ENCODE measurements at regions not wholly inside any gene's neighbourhood (a gene's known extent, or its start where the extent isn't known, plus 50 kb on each side); places are given as distances from the start of the nearest gene placed in this dataset.

DNA sequence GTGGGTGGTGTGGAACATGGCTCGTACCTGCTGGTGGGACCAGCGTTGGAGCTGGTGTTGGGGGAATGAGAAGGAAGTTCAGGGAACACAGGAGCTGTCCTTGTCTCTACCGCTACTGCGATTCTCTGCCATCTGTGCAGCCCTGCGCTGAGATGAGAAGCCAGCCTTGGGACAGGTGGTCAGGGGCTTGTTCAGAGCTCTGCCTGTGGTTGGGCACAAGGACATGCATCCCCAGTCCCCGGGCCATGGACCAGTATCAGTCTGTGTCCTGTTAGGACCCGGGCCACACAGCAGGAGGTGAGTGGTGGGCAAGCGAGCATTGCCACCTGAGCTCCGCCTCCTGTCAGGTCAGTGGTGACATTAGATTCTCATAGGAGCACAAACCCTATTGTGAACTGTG is 164.4 kb downstream of the TSN start:
- H3K36me3 ChIP-seq (ENCODE audit: insufficient read depth, low read length) = no peaks in the 10 kb centered on the region
- H3K4me3 ChIP-seq (ENCODE audit: low read length) = no peak overlapping the region
- H3K27ac ChIP-seq (ENCODE audit: low read depth, low read length) = no peak overlapping the region
- H3K9me3 ChIP-seq (ENCODE audit: insufficient read depth, low read depth, low read length) = no peaks in the 10 kb centered on the region
- 94% methylated on average over 9 of the region's 9 CpGs for WGBS
- no peaks in the 10 kb centered on the region for H3K4me1 ChIP-seq (ENCODE audit: insufficient read depth, low read length)
- H3K9ac ChIP-seq (ENCODE audit: low read depth, low read length) = no peak overlapping the region
- H3K27me3 ChIP-seq (ENCODE audit: insufficient read depth, low read length) = no peaks in the 10 kb centered on the region

DNA sequence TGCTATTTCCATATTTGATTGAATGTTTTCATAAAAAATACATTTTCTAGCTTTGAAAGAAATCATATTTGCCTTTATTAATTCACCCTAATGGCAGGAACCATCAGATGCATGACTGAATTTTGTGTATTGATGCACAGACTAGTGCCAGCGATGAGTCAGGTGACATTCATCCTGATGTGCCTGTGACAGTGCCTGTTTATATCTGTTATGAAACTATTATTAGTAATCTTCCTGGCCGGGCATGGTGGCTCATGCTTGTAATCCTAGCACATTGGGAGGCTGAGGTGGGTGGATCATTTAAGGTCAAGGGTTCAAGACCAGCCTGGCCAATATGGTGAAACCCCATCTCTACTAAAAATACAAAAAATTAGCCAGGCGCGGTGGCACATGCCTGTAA is 170.0 kb downstream of the TSN start:
- 93% methylated on average over 4 of the region's 4 CpGs for WGBS
- no peak overlapping the region for H3K9ac ChIP-seq (ENCODE audit: low read depth, low read length)
- H3K9me3 ChIP-seq (ENCODE audit: insufficient read depth, low read depth, low read length) = no peaks in the 10 kb centered on the region
- H3K4me1 ChIP-seq (ENCODE audit: insufficient read depth, low read length) = no peaks in the 10 kb centered on the region
- no peak overlapping the region for H3K4me3 ChIP-seq (ENCODE audit: low read length)
- H3K27ac ChIP-seq (ENCODE audit: low read depth, low read length) = no peak overlapping the region
- no peaks in the 10 kb centered on the region for H3K36me3 ChIP-seq (ENCODE audit: insufficient read depth, low read length)
- no peaks in the 10 kb centered on the region for H3K27me3 ChIP-seq (ENCODE audit: insufficient read depth, low read length)

DNA sequence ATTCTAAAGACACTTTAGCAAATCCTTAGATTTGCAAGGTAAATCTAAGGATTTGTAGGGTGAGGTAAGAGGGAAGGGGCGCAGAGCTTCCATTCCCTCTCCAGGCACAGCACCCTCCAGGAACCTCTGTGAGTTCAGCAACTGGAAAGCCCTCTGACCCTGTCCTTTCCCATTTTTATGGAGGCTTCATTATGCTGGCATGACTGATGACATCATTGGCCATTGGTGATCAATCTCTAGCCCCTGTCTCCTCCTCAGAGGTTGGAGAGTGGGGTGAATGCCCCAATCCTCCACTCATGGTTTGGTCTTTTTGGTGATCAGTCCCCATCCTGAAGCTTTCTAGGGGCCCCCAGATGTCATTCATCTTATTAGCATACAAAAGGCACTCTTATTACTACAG is 187.8 kb downstream of the TSN start:
- Histone ChIP-seq H3K4me3 (ENCODE audit: low read length) (no peak overlapping the region), H3K27me3 (ENCODE audit: insufficient read depth, low read length) (no peaks in the 10 kb centered on the region), H3K36me3 (ENCODE audit: insufficient read depth, low read length) (no peaks in the 10 kb centered on the region), H3K9ac (ENCODE audit: low read depth, low read length) (no peak overlapping the region), H3K27ac (ENCODE audit: low read depth, low read length) (no peak overlapping the region), H3K9me3 (ENCODE audit: insufficient read depth, low read depth, low read length) (no peaks in the 10 kb centered on the region), H3K4me1 (ENCODE audit: insufficient read depth, low read length) (no peaks in the 10 kb centered on the region)
- WGBS = 80% methylated on average over 1 of the region's 1 CpG

DNA sequence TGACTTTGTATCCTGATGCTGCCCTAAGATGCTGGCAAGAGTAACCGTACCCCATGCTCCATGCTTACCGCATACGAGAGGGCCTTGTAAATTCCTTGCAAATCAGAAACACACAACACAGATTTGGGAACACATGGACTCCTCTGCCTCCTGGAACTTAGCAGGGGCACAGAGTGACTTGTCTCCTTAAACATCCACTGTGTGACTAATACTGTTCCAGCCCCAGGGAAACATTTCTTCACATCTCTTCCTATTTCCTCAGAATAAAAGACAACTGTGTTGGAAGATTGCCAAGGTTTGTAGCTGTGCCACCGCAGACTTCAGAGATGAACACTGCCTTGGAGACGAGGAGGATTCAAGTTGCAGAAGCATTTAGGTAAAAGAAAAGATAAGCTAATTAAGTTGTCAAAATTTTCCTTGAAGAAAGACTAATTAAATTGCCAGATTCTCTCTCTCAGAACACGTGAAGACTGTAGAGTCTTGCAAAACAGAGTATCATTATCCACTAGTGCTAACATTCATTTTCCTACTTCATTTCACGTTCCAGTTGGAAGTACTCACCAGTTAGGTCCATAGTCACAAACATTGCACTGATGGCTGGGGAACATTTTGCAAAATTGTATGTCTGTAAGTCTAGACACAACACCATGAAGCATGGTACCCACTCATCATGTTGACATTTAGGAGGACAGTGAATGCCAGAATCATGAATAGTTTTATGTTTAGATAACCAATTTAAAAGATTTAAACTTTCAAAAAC is 188.8 kb downstream of the TSN start:
- H3K9ac ChIP-seq (ENCODE audit: low read depth, low read length) = no peak overlapping the region
- whole genome bisulfite sequencing = 93% methylated on average over 7 of the region's 7 CpGs

DNA sequence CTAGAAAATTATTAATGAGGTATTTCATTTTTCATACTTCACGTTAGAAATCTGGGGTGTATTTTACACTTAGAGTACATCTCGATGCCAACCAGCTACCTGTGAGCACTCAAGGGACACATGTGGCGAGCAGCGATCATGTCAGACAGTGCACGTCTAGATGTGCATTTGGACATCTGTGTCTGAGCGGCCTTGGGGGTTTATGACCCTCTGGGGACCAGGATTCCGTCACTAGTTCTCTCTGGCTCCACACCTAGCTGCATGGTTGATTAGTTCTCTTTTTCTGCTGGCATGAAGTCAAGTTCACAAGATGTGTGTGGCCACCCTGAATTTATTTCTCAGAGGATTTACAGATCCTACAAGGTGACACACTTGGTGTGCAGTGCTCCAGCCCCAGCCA is 192.2 kb downstream of the TSN start:
- H3K4me1 ChIP-seq (ENCODE audit: insufficient read depth, low read length) = no peaks in the 10 kb centered on the region
- H3K27me3 ChIP-seq (ENCODE audit: insufficient read depth, low read length) = no peaks in the 10 kb centered on the region
- no peaks in the 10 kb centered on the region for H3K36me3 ChIP-seq (ENCODE audit: insufficient read depth, low read length)
- no peak overlapping the region for H3K27ac ChIP-seq (ENCODE audit: low read depth, low read length)
- H3K9ac ChIP-seq (ENCODE audit: low read depth, low read length) = no peak overlapping the region
- H3K9me3 ChIP-seq (ENCODE audit: insufficient read depth, low read depth, low read length) = no peaks in the 10 kb centered on the region
- no peak overlapping the region for H3K4me3 ChIP-seq (ENCODE audit: low read length)
- 95% methylated on average over 7 of the region's 7 CpGs for WGBS

More for the DNA sequence above, 188.8 kb downstream of the TSN start:
- Histone ChIP-seq H3K4me3 (ENCODE audit: low read length) (no peak overlapping the region), H3K36me3 (ENCODE audit: insufficient read depth, low read length) (no peaks in the 10 kb centered on the region), H3K27ac (ENCODE audit: low read depth, low read length) (no peak overlapping the region), H3K27me3 (ENCODE audit: insufficient read depth, low read length) (no peaks in the 10 kb centered on the region), H3K4me1 (ENCODE audit: insufficient read depth, low read length) (no peaks in the 10 kb centered on the region), H3K9me3 (ENCODE audit: insufficient read depth, low read depth, low read length) (no peaks in the 10 kb centered on the region)

DNA sequence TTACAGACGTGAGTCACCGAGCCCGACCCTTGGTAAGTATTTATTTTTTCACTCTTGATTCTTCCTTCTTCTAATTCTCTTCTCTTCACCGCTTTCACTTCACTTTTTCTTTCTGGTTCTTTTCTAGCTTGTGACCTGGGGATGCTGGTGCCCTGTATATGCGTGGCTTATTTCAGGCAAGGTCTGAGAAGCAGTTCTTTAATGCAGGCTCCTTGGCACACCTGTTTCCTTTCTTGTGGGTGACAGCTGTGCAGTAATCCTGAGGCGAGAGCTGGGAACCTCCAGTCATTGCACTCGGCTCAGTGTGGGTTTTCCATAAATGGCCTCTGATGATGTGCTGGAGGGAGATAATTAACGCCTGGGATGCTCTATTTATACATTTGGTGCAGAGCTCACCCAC is 193.8 kb downstream of the TSN start:
- Histone ChIP-seq H3K27me3 (ENCODE audit: insufficient read depth, low read length) (no peaks in the 10 kb centered on the region), H3K4me1 (ENCODE audit: insufficient read depth, low read length) (no peaks in the 10 kb centered on the region), H3K9me3 (ENCODE audit: insufficient read depth, low read depth, low read length) (no peaks in the 10 kb centered on the region), H3K4me3 (ENCODE audit: low read length) (no peak overlapping the region), H3K36me3 (ENCODE audit: insufficient read depth, low read length) (no peaks in the 10 kb centered on the region), H3K27ac (ENCODE audit: low read depth, low read length) (no peak overlapping the region), H3K9ac (ENCODE audit: low read depth, low read length) (no peak overlapping the region)
- 96% methylated on average over 8 of the region's 8 CpGs for WGBS

DNA sequence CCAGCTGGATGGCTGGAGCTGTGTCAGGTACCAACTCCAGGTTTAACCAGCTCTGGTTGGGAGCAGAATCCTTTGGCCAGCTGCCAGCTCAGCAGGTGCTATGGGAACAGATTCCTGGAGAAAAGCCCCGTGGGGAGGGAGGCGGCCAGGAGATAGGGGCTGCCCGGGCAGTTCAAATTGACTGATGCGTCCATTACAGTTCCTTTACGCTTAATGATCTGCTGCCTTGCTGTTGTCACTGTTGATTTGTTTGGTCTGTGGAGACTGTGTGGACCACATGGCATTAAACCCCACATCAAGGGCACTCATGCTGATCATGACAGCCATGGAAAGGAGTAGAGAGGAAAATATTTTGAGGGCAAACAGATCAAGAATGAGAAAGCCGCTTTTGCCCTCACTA is 200.0 kb downstream of the TSN start:
- Histone ChIP-seq H3K9me3 (ENCODE audit: insufficient read depth, low read depth, low read length) (no peaks in the 10 kb centered on the region), H3K9ac (ENCODE audit: low read depth, low read length) (no peak overlapping the region), H3K4me3 (ENCODE audit: low read length) (no peak overlapping the region), H3K36me3 (ENCODE audit: insufficient read depth, low read length) (no peaks in the 10 kb centered on the region), H3K27ac (ENCODE audit: low read depth, low read length) (no peak overlapping the region), H3K4me1 (ENCODE audit: insufficient read depth, low read length) (no peaks in the 10 kb centered on the region), H3K27me3 (ENCODE audit: insufficient read depth, low read length) (no peaks in the 10 kb centered on the region)
- 88% methylated on average over 6 of the region's 6 CpGs for WGBS

DNA sequence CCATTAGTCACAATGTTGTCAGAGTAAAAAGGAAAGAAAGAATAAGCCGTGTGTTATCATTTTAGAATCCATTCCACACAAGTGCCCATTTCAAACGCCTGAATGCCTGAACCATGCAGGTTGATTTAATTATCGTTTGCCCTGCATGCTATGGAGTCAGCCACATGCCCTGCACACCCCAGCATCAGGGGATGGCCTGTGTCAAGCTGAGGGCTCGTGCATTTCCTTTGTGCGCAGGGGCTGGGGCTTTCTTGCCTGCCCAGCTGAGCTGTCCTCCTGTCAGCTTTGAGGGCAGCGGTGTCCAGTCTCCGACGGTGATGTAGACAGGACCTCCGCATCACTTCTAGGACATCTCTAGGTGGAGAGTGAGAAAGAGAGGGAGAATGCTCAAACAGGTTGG is 200.4 kb downstream of the TSN start:
- H3K36me3 ChIP-seq (ENCODE audit: insufficient read depth, low read length) = no peaks in the 10 kb centered on the region
- no peak overlapping the region for H3K27ac ChIP-seq (ENCODE audit: low read depth, low read length)
- H3K9me3 ChIP-seq (ENCODE audit: insufficient read depth, low read depth, low read length) = no peaks in the 10 kb centered on the region
- WGBS = 92% methylated on average over 9 of the region's 9 CpGs
- H3K4me3 ChIP-seq (ENCODE audit: low read length) = no peak overlapping the region
- H3K4me1 ChIP-seq (ENCODE audit: insufficient read depth, low read length) = no peaks in the 10 kb centered on the region
- no peak overlapping the region for H3K9ac ChIP-seq (ENCODE audit: low read depth, low read length)
- no peaks in the 10 kb centered on the region for H3K27me3 ChIP-seq (ENCODE audit: insufficient read depth, low read length)

DNA sequence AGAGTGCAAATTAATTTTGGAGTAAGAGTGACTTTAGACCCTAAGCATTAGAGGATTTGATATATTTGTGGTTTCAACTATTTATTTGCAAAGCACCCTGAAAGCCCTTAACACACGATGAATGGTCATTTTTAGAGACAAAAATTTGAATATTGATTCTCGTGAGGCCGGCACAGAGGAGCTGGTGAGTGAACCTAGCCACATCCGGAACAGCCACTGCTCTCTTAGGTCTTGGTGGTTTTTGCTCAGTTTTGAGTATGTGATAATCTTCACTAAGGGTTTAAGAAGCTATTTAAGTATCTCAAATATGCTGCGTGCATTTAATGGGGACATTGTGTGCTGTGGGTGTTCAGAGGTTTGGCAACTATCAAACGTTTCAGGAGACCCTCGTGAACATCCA is 204.8 kb downstream of the TSN start:
- Histone ChIP-seq H3K9ac (ENCODE audit: low read depth, low read length) (no peak overlapping the region), H3K27me3 (ENCODE audit: insufficient read depth, low read length) (no peaks in the 10 kb centered on the region), H3K36me3 (ENCODE audit: insufficient read depth, low read length) (no peaks in the 10 kb centered on the region), H3K4me3 (ENCODE audit: low read length) (no peak overlapping the region), H3K9me3 (ENCODE audit: insufficient read depth, low read depth, low read length) (no peaks in the 10 kb centered on the region), H3K27ac (ENCODE audit: low read depth, low read length) (no peak overlapping the region), H3K4me1 (ENCODE audit: insufficient read depth, low read length) (no peaks in the 10 kb centered on the region)
- 92% methylated on average over 7 of the region's 7 CpGs for WGBS

DNA sequence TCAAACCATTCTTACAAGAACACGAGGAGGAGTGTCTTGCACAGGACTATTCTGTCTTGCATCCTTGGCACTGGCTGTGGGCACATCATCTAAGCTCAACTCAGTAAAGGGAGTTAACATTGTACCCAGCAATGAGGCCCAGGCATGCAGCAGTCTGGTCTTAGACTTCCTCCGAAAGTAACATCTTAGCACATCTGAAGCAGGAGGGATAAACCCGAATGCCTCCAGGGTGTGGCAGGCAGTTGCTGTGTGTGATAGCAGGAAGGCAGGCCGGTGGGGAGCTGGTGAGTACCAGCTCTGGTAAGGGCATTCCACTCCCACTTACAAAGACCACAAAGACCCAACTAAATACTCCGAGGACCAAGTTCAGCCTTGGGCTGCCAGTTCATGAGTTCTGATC is 206.3 kb downstream of the TSN start:
- no peaks in the 10 kb centered on the region for H3K27me3 ChIP-seq (ENCODE audit: insufficient read depth, low read length)
- no peak overlapping the region for H3K27ac ChIP-seq (ENCODE audit: low read depth, low read length)
- H3K9ac ChIP-seq (ENCODE audit: low read depth, low read length) = no peak overlapping the region
- no peak overlapping the region for H3K4me3 ChIP-seq (ENCODE audit: low read length)
- H3K36me3 ChIP-seq (ENCODE audit: insufficient read depth, low read length) = no peaks in the 10 kb centered on the region
- no peaks in the 10 kb centered on the region for H3K9me3 ChIP-seq (ENCODE audit: insufficient read depth, low read depth, low read length)
- H3K4me1 ChIP-seq (ENCODE audit: insufficient read depth, low read length) = no peaks in the 10 kb centered on the region
- 92% methylated on average over 5 of the region's 5 CpGs for WGBS

DNA sequence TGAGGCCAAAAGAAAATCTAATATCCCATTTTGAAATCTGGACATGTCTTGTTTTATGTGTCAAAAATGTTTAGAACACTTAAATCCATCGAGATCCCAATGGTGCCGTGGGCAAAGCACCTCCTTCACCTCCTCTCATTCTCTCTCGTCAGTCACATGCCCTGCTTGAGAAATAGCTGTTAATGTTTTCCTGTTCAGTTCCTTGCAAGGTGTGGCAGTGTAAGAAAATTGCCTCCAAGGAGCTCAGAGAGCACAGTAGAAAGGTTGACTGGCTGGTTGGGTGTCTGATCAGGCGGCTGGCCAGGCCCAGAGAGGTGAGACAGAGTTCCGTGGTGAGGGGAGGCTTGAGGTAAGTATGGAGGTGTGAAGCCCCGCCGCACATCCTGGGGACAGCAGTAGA is 210.2 kb downstream of the TSN start:
- no peak overlapping the region for H3K9ac ChIP-seq (ENCODE audit: low read depth, low read length)
- H3K36me3 ChIP-seq (ENCODE audit: insufficient read depth, low read length) = no peaks in the 10 kb centered on the region
- WGBS = 95% methylated on average over 7 of the region's 7 CpGs
- H3K27ac ChIP-seq (ENCODE audit: low read depth, low read length) = no peak overlapping the region
- H3K4me3 ChIP-seq (ENCODE audit: low read length) = no peak overlapping the region
- no peaks in the 10 kb centered on the region for H3K4me1 ChIP-seq (ENCODE audit: insufficient read depth, low read length)
- H3K27me3 ChIP-seq (ENCODE audit: insufficient read depth, low read length) = no peaks in the 10 kb centered on the region
- no peaks in the 10 kb centered on the region for H3K9me3 ChIP-seq (ENCODE audit: insufficient read depth, low read depth, low read length)

DNA sequence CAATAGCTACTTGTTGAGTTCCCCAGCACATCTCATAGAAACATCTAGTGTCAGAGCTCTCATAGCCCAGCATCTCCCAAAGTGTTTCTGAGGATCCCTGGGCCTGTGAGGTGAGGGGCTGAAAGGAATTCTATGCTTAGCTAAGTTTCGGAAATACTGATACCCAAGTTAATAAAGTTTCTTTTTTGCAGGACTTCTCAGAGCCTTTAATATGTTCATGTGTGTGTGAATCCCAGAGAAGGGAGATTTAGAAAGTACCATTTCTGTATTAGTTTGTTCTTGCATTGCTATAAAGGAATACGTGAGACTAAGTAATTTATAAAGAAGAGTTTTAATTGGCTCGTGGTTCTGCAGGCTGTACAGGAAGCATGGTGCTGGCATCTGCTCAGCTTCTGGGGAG is 211.2 kb downstream of the TSN start:
- Histone ChIP-seq H3K4me1 (ENCODE audit: insufficient read depth, low read length) (no peaks in the 10 kb centered on the region), H3K9ac (ENCODE audit: low read depth, low read length) (no peak overlapping the region), H3K9me3 (ENCODE audit: insufficient read depth, low read depth, low read length) (no peaks in the 10 kb centered on the region), H3K27me3 (ENCODE audit: insufficient read depth, low read length) (no peaks in the 10 kb centered on the region), H3K4me3 (ENCODE audit: low read length) (no peak overlapping the region), H3K36me3 (ENCODE audit: insufficient read depth, low read length) (no peaks in the 10 kb centered on the region), H3K27ac (ENCODE audit: low read depth, low read length) (no peak overlapping the region)
- 97% methylated on average over 3 of the region's 3 CpGs for WGBS
